Nephron progenitor cell (in vitro differentiated cells): ENCODE measurements at regions not wholly inside any gene's neighbourhood (a gene's known extent, or its start where the extent isn't known, plus 50 kb on each side); places are given as distances from the start of the nearest gene placed in this dataset.

Experiments used
- DNase-seq: peaks from one replicate; pipeline ENCODE4 v3.0.0; 2021
- H3K27ac Mint-ChIP-seq: 2 replicates; pipeline ENCODE4 v1.8.0; 2021; ENCODE audit warnings: mild to moderate bottlenecking, moderate library complexity, mixed read lengths
- H3K27me3 Mint-ChIP-seq: 2 replicates; pipeline ENCODE4 v1.8.0; 2021; ENCODE audit warnings: mild to moderate bottlenecking, low read depth, mixed read lengths; ENCODE audit not compliant: poor library complexity
- H3K36me3 Mint-ChIP-seq: 2 replicates; pipeline ENCODE4 v1.8.0; 2021; ENCODE audit warnings: low read depth, mixed read lengths
- H3K4me1 Mint-ChIP-seq: 2 replicates; pipeline ENCODE4 v1.8.0; 2021; ENCODE audit warnings: mixed read lengths
- H3K4me3 Mint-ChIP-seq: 2 replicates; pipeline ENCODE4 v1.8.0; 2021; ENCODE audit warnings: mild to moderate bottlenecking, moderate library complexity, mixed read lengths
- H3K9me3 Mint-ChIP-seq: 2 replicates; pipeline ENCODE4 v1.8.0; 2021; ENCODE audit warnings: mild to moderate bottlenecking, moderate library complexity, mixed read lengths
- CTCF ChIP-seq: fragments of 200-600 bp; sonication (generic); IDR thresholded peaks from 2 replicates; pipeline ENCODE4 v1.5.0; 2021; ENCODE audit warnings: antibody characterized with exemption

- no peak overlapping the region for H3K27ac Mint-ChIP-seq
These were observed 240.8 kb upstream of the NR5A2 start for GRCh38 chr1:199786695-199787094.

DNA sequence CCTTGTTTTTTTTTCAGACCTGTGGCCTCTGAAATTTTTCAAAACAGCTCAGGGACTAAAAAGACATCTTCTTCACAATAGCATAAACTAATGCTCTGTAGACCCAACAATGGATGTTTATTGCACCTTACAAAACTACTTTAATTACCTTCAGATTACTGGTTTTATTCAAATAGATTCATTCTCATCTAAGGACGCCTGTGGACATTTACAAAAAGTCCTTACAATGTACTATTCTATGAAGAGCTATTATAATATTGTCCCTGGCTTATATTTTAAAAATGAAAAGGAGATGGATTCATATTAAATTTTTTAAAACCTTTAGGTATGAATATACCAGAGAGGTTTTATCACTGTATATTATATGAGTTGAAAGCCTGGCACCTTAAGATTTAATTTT, 238.4 kb upstream of the NR5A2 start:
- Mint-ChIP-seq H3K27ac (no peak overlapping the region), H3K4me1 (peaks cover 30% of the 10 kb centered on the region), H3K36me3 (no peaks in the 10 kb centered on the region), H3K27me3 (no peaks in the 10 kb centered on the region), H3K9me3 (no peaks in the 10 kb centered on the region), H3K4me3 (no peak overlapping the region)
- no peak for DNase-seq
- no peak for TF ChIP-seq CTCF

More at GRCh38 chr1:199786695-199787094, 240.8 kb upstream of the NR5A2 start:
- no peak for TF ChIP-seq CTCF
- Mint-ChIP-seq H3K36me3 (peaks cover 11% of the 10 kb centered on the region), H3K4me3 (no peak overlapping the region), H3K9me3 (peaks cover 5% of the 10 kb centered on the region), H3K27me3 (no peaks in the 10 kb centered on the region), H3K4me1 (peaks cover 37% of the 10 kb centered on the region)
- DNase-seq: no peak

GRCh38 chr1:199791495-199791894, 236.0 kb upstream of the NR5A2 start:
- Mint-ChIP-seq H3K4me3 (no peak overlapping the region), H3K27me3 (no peaks in the 10 kb centered on the region), H3K36me3 (no peaks in the 10 kb centered on the region), H3K9me3 (no peaks in the 10 kb centered on the region), H3K27ac (no peak overlapping the region), H3K4me1 (peaks cover 28% of the 10 kb centered on the region)
- TF ChIP-seq CTCF: no peak
- no peak for DNase-seq

- no peaks in the 10 kb centered on the region for H3K27me3 Mint-ChIP-seq
- DNase-seq: no peak
These were observed 234.6 kb upstream of the NR5A2 start for GRCh38 chr1:199792874-199793273.

GRCh38 chr1:199794105-199794863, 233.2 kb upstream of the NR5A2 start:
- Mint-ChIP-seq H3K4me1 (peaks cover 12% of the 10 kb centered on the region), H3K27me3 (no peaks in the 10 kb centered on the region), H3K36me3 (no peaks in the 10 kb centered on the region), H3K4me3 (no peak overlapping the region), H3K9me3 (no peaks in the 10 kb centered on the region), H3K27ac (no peak overlapping the region)
- no peak for DNase-seq
- no peak for TF ChIP-seq CTCF

More at GRCh38 chr1:199792874-199793273, 234.6 kb upstream of the NR5A2 start:
- no peaks in the 10 kb centered on the region for H3K36me3 Mint-ChIP-seq
- no peaks in the 10 kb centered on the region for H3K9me3 Mint-ChIP-seq
- no peak for TF ChIP-seq CTCF
- H3K4me1 Mint-ChIP-seq: peaks cover 26% of the 10 kb centered on the region
- H3K4me3 Mint-ChIP-seq: no peak overlapping the region
- no peak overlapping the region for H3K27ac Mint-ChIP-seq

- H3K4me3 Mint-ChIP-seq: no peak overlapping the region
- DNase-seq: no peak
- no peaks in the 10 kb centered on the region for H3K36me3 Mint-ChIP-seq
- no peak overlapping the region for H3K27ac Mint-ChIP-seq
- no peaks in the 10 kb centered on the region for H3K4me1 Mint-ChIP-seq
- H3K27me3 Mint-ChIP-seq: no peaks in the 10 kb centered on the region
- no peaks in the 10 kb centered on the region for H3K9me3 Mint-ChIP-seq
- TF ChIP-seq CTCF: no peak
These were observed 228.4 kb upstream of the NR5A2 start for GRCh38 chr1:199799116-199799515.
